H4 (cell line): ENCODE measurements at regions not wholly inside any gene's neighbourhood (a gene's known extent, or its start where the extent isn't known, plus 50 kb on each side); places are given as distances from the start of the nearest gene placed in this dataset.

Experiments
- DNase-seq: peaks from one replicate; pipeline ENCODE4 v3.0.0-alpha.2; 2015; ENCODE audit warnings: low spot score

DNA sequence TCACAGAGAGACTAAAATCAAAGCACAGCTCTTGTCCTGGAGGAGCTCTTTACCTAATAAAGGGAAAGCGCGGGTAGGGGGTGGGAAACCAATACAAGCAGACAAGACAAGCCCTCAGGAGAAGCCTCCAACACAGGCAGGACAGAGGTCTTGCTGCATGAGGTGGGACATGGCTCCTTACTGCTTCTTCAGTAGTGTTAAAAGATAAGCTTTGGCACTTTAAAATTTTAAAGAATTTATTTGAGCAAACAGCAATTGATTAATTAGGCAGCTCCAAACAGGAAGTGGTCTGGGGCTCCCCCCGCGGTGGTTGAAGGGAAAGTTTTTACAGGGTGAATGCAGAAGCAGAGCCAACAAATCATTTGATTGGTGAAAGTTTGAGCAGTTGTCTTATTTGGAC is 50.3 kb upstream of the MACC1 start:
- DNase-seq, result no peak

DNA sequence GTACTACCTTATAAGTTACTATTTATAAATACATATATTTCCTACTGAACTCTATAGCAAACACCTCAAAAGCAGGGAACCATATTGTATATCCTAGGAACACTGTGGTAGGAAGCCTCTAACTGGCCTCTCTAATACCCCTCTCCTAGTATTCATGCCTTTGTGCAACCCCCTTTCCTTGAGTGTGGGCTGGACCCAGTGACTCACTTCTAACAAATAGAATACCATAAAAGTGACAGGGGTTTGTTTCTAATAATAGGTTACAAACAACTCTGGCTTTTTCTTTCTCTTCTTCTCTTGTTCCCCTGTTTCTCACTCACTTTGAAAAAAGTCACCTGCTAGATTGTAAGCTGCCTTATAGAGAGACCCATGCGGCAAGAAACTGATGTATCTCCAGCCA is 51.6 kb upstream of the MACC1 start:
- DNase-seq, result no peak

DNA sequence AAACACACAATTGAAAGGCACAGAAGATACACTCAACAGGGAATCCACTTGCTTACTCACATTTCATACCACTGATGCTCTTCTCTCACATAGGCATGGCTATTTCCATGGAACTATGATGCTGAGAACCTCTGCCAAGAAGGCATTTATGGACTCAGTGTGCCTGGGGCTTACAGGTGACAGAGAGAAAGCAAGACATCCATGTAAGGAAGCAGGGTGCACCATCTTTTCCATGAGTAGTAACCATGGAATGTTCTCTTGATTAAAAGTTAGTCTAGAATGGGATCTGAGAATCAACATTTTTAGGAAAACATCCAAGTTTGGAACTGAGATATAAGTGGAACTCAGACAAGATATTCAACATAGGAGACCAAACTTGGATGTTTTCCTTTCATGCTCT is 52.5 kb upstream of the MACC1 start:
- DNase-seq, result no peak

DNA sequence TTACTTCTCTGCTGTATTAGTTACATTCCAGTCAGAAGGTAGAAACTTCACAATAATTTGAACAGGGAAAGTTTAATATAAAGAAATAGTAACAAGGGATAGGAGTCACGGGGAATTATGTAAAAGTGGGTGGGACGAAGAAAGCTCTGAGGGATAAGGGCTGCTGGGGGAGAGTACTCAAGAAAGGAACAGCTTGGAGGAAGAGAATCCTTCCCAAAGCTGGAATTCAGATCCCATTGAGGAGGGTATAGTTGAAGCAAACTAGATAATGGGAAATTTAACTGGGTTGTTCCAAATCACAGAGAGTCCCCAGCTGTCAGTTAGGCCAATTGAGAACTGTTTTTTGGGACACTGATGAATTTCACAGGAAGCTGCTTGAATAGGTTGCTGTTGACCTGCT is 53.2 kb upstream of the MACC1 start:
- DNase-seq, result no peak

DNA sequence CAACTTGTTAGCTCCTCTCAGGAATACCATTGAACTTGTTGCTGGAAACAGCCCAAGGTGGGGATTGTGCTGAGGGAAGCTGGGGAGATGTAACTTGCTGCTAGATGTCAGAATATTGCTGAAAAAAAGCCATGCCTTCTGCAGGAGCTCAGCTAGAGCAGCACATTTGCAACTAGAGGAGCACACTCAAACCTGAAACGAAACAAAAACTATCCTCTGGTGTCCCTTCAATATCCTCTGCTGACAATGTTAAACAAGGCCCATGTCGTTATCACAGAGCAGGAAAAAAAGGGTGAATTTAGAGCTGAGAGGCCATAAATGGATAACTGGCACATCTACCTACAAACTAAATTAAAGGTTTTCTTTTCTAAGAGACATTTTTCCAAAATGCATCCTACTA is 53.7 kb upstream of the MACC1 start:
- DNase-seq, result no peak

DNA sequence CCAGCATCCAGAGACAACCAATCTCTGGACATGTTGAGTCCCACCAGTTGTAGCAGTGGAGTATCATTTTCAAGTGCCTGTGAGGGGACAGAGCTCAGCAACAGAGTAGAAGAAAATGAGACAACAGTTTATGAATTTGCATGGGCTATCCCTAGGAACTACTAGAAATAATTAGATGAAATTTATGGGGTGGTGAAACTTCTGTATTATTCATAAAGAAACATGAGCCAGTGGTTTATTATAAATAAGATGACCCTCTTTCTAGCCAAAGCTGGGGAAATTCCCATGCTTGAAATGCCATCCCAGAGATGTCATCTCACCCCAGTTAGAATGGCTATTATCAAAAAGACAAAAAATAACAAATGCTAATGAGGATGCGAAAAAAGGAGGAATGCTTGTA is 55.1 kb upstream of the ITGB8 start:
- no peak for DNase-seq

DNA sequence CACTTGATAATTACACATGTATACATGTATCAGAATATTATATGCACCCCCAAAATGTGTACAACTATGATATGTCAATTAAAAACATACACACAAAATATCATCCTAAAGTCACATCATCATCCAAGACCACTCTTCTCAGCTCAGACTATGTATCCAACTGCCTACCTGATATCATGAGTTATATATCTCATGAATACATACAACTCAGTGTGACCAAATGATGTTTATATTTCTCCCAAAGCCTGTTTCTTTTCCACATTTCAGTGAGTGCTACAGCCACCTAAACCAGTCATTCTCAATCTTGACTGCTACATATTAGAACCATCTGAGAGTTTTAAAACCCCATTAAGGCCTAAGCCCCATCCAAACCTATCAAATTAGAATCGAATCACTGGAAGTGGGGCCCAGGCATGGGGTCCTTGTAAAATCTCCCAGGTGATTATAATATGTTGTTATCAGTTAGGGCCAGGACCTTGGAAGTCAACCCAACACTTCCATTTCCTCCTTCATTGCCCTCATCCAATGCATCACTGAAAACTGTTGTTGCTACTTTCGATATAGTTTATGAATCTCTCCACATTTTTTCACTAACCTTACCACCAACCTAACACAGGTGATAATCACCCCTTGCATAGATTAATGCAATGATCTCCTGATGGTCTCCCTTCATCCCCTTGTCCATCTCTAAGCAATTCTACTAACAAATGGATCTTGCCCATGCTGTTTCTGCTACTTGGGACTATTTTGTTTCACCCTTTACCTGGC is 53.8 kb upstream of the ITGB8 start:
- DNase-seq, result no peak

DNA sequence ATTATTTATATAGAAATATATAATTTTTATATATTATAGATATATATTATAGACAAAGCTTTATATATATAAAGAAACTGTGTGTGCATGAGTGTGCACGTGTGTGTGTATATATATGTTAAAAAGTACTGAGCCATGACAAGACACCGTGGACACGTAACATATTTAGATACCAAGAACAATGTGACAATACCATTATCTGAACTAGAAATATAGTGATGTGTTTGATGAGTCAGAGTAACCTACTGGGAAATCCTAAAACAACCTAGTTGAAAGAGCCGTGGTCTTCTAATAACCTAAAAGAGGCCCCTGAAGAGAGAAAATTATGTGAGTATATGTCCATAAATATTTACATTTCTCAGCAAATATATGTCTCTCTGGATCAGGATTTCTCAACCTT is 50.7 kb upstream of the ITGB8 start:
- DNase-seq, result no peak

DNA sequence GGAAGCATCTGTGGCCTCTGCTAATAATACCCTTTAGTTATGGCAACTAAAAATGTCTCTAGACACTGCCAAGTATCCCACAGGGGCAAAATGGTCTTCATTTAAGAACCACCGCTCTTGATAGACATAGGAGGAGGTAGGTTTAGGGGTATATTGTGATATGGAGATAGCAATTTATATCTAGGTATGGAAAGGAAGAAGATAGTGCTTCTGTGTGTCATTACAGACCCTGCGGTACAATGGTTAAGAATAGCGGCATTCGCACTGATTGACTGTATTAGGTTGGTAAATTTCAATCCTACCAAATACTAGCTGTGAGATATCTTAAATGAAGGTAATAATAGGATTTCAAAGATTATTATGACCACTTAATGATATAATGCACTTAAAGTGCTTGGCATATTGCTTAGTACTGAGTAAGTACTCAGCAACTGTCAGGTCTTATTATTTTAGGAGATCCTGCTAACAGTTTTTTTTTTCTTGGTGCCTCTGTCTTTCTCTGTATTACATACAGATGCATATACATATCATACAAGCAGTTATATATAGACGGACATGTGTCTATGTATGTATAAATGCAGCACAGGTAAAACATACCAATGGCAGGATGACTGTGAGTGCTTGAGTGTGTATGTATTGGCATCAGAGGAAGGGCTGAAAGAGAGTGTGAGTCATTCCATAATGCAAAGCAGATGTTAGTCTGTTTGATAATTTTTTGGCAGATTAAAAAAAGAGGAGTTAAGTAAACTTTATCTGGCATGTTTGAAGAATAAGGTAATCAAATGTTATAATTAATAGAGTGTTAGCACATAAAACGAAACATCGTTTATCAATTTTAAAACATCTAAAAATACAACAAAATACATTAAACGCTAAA is 50.0 kb upstream of the ITGB8 start:
- DNase-seq, result peak; percentile 83
